ENCODE measurements at regions not wholly inside any gene's neighbourhood (a gene's known extent, or its start where the extent isn't known, plus 50 kb on each side); places are given as distances from the start of the nearest gene placed in this dataset.

- Histone ChIP-seq H3K9ac (no peak overlapping the region), H3K27me3 (no peaks in the 10 kb centered on the region), H3K79me2 (ENCODE audit: low read depth) (no peaks in the 10 kb centered on the region), H3K4me2 (no peak overlapping the region), H3K4me3 (no peak overlapping the region), H4K20me1 (ENCODE audit: low read depth) (no peaks in the 10 kb centered on the region), H3F3A (ENCODE audit: low read depth) (peaks cover 12% of the 10 kb centered on the region), H2AFZ (replicated peaks) (no peak overlapping the region), H3K27ac (no peak overlapping the region), H3K4me1 (peaks cover 25% of the 10 kb centered on the region), H3K9me3 (ENCODE audit: low read depth) (no peaks in the 10 kb centered on the region), H3K36me3 (no peaks in the 10 kb centered on the region)
- no peak for TF ChIP-seq EZH2 (IDR thresholded peaks at IDR 0.05)
- TF ChIP-seq CTCF (IDR thresholded peaks at IDR 0.05), result no peak
- no peak for TF ChIP-seq EZH2phosphoT487 (IDR thresholded peaks at IDR 0.05)
- Mint-ChIP-seq H3K4me1 (peaks cover 36% of the 10 kb centered on the region), H3K27ac (peak overlapping the region; percentile 57), H3K9me3 (no peaks in the 10 kb centered on the region), H3K27me3 (ENCODE audit: insufficient read depth, low read depth) (peaks cover 13% of the 10 kb centered on the region), H3K36me3 (no peaks in the 10 kb centered on the region), H3K4me3 (no peak overlapping the region)
- no peak for DNase-seq (ENCODE audit: low spot score)
Observed at GRCh38 chr11:115083144-115083806, 404.9 kb downstream of the NXPE2 start.

- H3K36me3 ChIP-seq, result no peaks in the 10 kb centered on the region
- DNase-seq (ENCODE audit: low spot score), result peak; percentile 86
Observed at GRCh38 chr11:115084231-115084630, 405.9 kb downstream of the NXPE2 start.

GRCh38 chr11:115085461-115086210 lies 407.3 kb downstream of the NXPE2 start:
- Histone ChIP-seq H3K4me3 (no peak overlapping the region), H3K9me3 (ENCODE audit: low read depth) (no peaks in the 10 kb centered on the region), H3K4me2 (peak overlapping the region; percentile 5), H4K20me1 (ENCODE audit: low read depth) (no peaks in the 10 kb centered on the region), H3F3A (ENCODE audit: low read depth) (peaks cover 12% of the 10 kb centered on the region), H3K36me3 (no peaks in the 10 kb centered on the region), H2AFZ (replicated peaks) (no peak overlapping the region), H3K27ac (no peak overlapping the region), H3K9ac (no peak overlapping the region), H3K4me1 (peaks cover 25% of the 10 kb centered on the region), H3K27me3 (no peaks in the 10 kb centered on the region), H3K79me2 (ENCODE audit: low read depth) (no peaks in the 10 kb centered on the region)
- Mint-ChIP-seq H3K9me3 (no peaks in the 10 kb centered on the region), H3K27ac (no peak overlapping the region), H3K36me3 (no peaks in the 10 kb centered on the region), H3K4me3 (no peak overlapping the region), H3K4me1 (peaks cover 26% of the 10 kb centered on the region), H3K27me3 (ENCODE audit: insufficient read depth, low read depth) (peaks cover 8% of the 10 kb centered on the region)
- TF ChIP-seq EZH2 (IDR thresholded peaks at IDR 0.05), result no peak
- DNase-seq (ENCODE audit: low spot score), result no peak

More at GRCh38 chr11:115084231-115084630, 405.9 kb downstream of the NXPE2 start:
- Mint-ChIP-seq H3K4me1 (peaks cover 28% of the 10 kb centered on the region), H3K9me3 (no peaks in the 10 kb centered on the region), H3K36me3 (no peaks in the 10 kb centered on the region), H3K4me3 (no peak overlapping the region), H3K27ac (no peak overlapping the region), H3K27me3 (ENCODE audit: insufficient read depth, low read depth) (peaks cover 11% of the 10 kb centered on the region)
- no peaks in the 10 kb centered on the region for H3K9me3 ChIP-seq (ENCODE audit: low read depth)
- H4K20me1 ChIP-seq (ENCODE audit: low read depth), result no peaks in the 10 kb centered on the region
- H3K79me2 ChIP-seq (ENCODE audit: low read depth), result no peaks in the 10 kb centered on the region
- H3K27me3 ChIP-seq, result no peaks in the 10 kb centered on the region
- H3K27ac ChIP-seq, result peak overlapping the region; percentile 10
- no peak overlapping the region for H2AFZ ChIP-seq (replicated peaks)
- H3K4me2 ChIP-seq, result peak overlapping the region; percentile 5
- H3F3A ChIP-seq (ENCODE audit: low read depth), result peaks cover 12% of the 10 kb centered on the region
- TF ChIP-seq EZH2phosphoT487 (IDR thresholded peaks at IDR 0.05), result no peak
- no peak for TF ChIP-seq CTCF (IDR thresholded peaks at IDR 0.05)
- TF ChIP-seq EZH2 (IDR thresholded peaks at IDR 0.05), result no peak
- no peak overlapping the region for H3K9ac ChIP-seq
- peaks cover 25% of the 10 kb centered on the region for H3K4me1 ChIP-seq
- H3K4me3 ChIP-seq, result no peak overlapping the region

GRCh38 chr11:115087791-115088190 lies 409.5 kb downstream of the NXPE2 start:
- Histone ChIP-seq H3K4me3 (no peak overlapping the region), H3F3A (ENCODE audit: low read depth) (peaks cover 12% of the 10 kb centered on the region), H3K9ac (no peak overlapping the region), H3K79me2 (ENCODE audit: low read depth) (no peaks in the 10 kb centered on the region), H3K4me2 (no peak overlapping the region), H3K36me3 (no peaks in the 10 kb centered on the region), H2AFZ (replicated peaks) (no peak overlapping the region), H3K27ac (no peak overlapping the region), H3K27me3 (no peaks in the 10 kb centered on the region), H4K20me1 (ENCODE audit: low read depth) (no peaks in the 10 kb centered on the region), H3K4me1 (peaks cover 25% of the 10 kb centered on the region), H3K9me3 (ENCODE audit: low read depth) (no peaks in the 10 kb centered on the region)
- TF ChIP-seq EZH2 (IDR thresholded peaks at IDR 0.05) (no peak), CTCF (IDR thresholded peaks at IDR 0.05) (no peak), EZH2phosphoT487 (IDR thresholded peaks at IDR 0.05) (no peak)
- H3K9me3 Mint-ChIP-seq, result no peaks in the 10 kb centered on the region
- H3K4me1 Mint-ChIP-seq, result peaks cover 23% of the 10 kb centered on the region
- DNase-seq (ENCODE audit: low spot score), result peak; percentile 21
- H3K27ac Mint-ChIP-seq, result no peak overlapping the region
- no peaks in the 10 kb centered on the region for H3K27me3 Mint-ChIP-seq (ENCODE audit: insufficient read depth, low read depth)
- no peaks in the 10 kb centered on the region for H3K36me3 Mint-ChIP-seq
- H3K4me3 Mint-ChIP-seq, result no peak overlapping the region

Data from neural progenitor cell (in vitro differentiated cells).